ENCODE measurements at regions not wholly inside any gene's neighbourhood (a gene's known extent, or its start where the extent isn't known, plus 50 kb on each side); places are given as distances from the start of the nearest gene placed in this dataset.

- dilution Hi-C loops (cut with HindIII; ENCODE audit: low sequenced_read_pairs, unreplicated experiment) = no loop called here
- WGBS, 2 experiments (ENCODE audit: extremely low coverage in 2 of 2, insufficient read length in 1 of 2) = no CpG with 5 or more reads among the region's 1 CpG
- Histone ChIP-seq H3K4ac (ENCODE audit: low read depth, low read length) (no peak overlapping the region), H2BK15ac (ENCODE audit: low read depth, low read length) (no peak overlapping the region), H3K4me3 (ENCODE audit: insufficient read depth, low read depth, low read length) (no peak overlapping the region), H3K4me1 (ENCODE audit: control insufficient read depth, insufficient read depth, low read length) (no peaks in the 10 kb centered on the region), H2BK20ac (ENCODE audit: low read depth, low read length) (no peak overlapping the region), H3K56ac (ENCODE audit: extremely low read depth, insufficient read depth, low read length) (no peak overlapping the region), H3K79me1 (ENCODE audit: low read depth in 1 of 2, low read length in 2 of 2) (no peaks in the 10 kb centered on the region), H3K9me3 (ENCODE audit: control insufficient read depth, insufficient read depth, low read length) (no peaks in the 10 kb centered on the region; the same call in 1 of the 2 replicates), H3K18ac (ENCODE audit: low read depth, low read length) (no peak overlapping the region), H3K27me3 (ENCODE audit: control insufficient read depth, insufficient read depth, low read length) (no peaks in the 10 kb centered on the region), H3K36me3 (ENCODE audit: control insufficient read depth, insufficient read depth, low read length) (no peaks in the 10 kb centered on the region), H4K5ac (ENCODE audit: low read depth, low read length) (no peak overlapping the region), H2AFZ (replicated peaks; ENCODE audit: low read length, poor library complexity) (no peak overlapping the region), H3K23ac (ENCODE audit: low read depth, low read length) (no peak overlapping the region), H4K91ac (ENCODE audit: insufficient read depth, low read depth, low read length) (no peak overlapping the region), H3K4me2 (ENCODE audit: low read depth, low read length) (no peak overlapping the region), H3K9me1 (ENCODE audit: insufficient read depth, low read length) (no peaks in the 10 kb centered on the region), H3K9ac (ENCODE audit: low read depth, low read length) (no peak overlapping the region), H2AK5ac (ENCODE audit: low read depth, low read length) (no peak overlapping the region), H4K8ac (ENCODE audit: low read depth in 2 of 2, low read length in 2 of 2) (no peak overlapping the region), H3K27ac (ENCODE audit: insufficient read depth, low read length) (no peak overlapping the region), H2BK120ac (ENCODE audit: low read depth, low read length) (no peak overlapping the region), H3K14ac (replicated peaks; ENCODE audit: low read depth, low read length) (no peak overlapping the region), H2AK9ac (replicated peaks; ENCODE audit: low read depth, low read length, poor library complexity) (no peak overlapping the region), H4K20me1 (ENCODE audit: insufficient read depth, low read length) (no peaks in the 10 kb centered on the region), H2BK5ac (ENCODE audit: low read depth, low read length, poor library complexity, severe bottlenecking) (no peak overlapping the region)
- BruUV-seq (replicated peaks) = no TSS peak
- in situ Hi-C loops (cut with MboI; ENCODE audit: low sequenced_read_pairs) = no loop called here
- ATAC-seq (ENCODE audit: low read depth) = no peak
- TF ChIP-seq USF2 (IDR thresholded peaks at IDR 0.05; ENCODE audit: low read depth, low read length) (no peak), POLR2A (IDR thresholded peaks at IDR 0.05; ENCODE audit: low read depth, low read length) (no peak), BHLHE40 (IDR thresholded peaks at IDR 0.05; ENCODE audit: low read depth, low read length) (no peak), ELK1 (IDR thresholded peaks at IDR 0.05; ENCODE audit: borderline replicate concordance, low read depth, low read length) (no peak), FOS (IDR thresholded peaks at IDR 0.05; ENCODE audit: low read depth, low read length) (no peak), SMC3 (IDR thresholded peaks at IDR 0.05; ENCODE audit: low read depth, low read length) (no peak), RAD21 (IDR thresholded peaks at IDR 0.05; ENCODE audit: low read length) (no peak), RCOR1 (IDR thresholded peaks at IDR 0.05; ENCODE audit: insufficient replicate concordance, low read length) (no peak), NFE2L2 (IDR thresholded peaks at IDR 0.05; ENCODE audit: low read depth, low read length) (no peak), RFX5 (IDR thresholded peaks at IDR 0.05; ENCODE audit: low read depth, low read length) (no peak), MAZ (IDR thresholded peaks at IDR 0.05; ENCODE audit: borderline replicate concordance, low read depth, low read length) (no peak)
- POLR2A ChIA-PET (ENCODE audit: unreplicated experiment) = no interaction called here
- CTCF ChIA-PET = no interaction called here
- intact Hi-C loops (cut with micrococcal nuclease) = no loop called here
- DNase-seq = no peak
Measured at GRCh38 chr5:44727100-44727499, 81.6 kb upstream of the MRPS30 start.

Data from IMR-90 (cell line).